GM12891 (cell line): ENCODE measurements at regions not wholly inside any gene's neighbourhood (a gene's known extent, or its start where the extent isn't known, plus 50 kb on each side); places are given as distances from the start of the nearest gene placed in this dataset.

ENCODE experiments used
- DNase-seq: peaks from one replicate; pipeline ENCODE4 v3.0.0; 2011; ENCODE audit warnings: low spot score; ENCODE audit not compliant: insufficient read length
- FAIRE-seq: peaks from 2 replicates; lab custom pipeline; 2011; peaks lifted over from hg19 to GRCh38; lab: Jason Lieb, UNC
- PAX5 ChIP-seq: IDR thresholded peaks from 2 replicates; pipeline ENCODE4 v1.6.1; 2011; ENCODE audit warnings: low read length, moderate library complexity, mild to moderate bottlenecking; ENCODE audit not compliant: insufficient read depth, severe bottlenecking
- POLR2A ChIP-seq: IDR thresholded peaks from 2 replicates; pipeline ENCODE4 v1.6.1; 2011; ENCODE audit warnings: low read depth, low read length, control low read depth
- POLR2AphosphoS5 ChIP-seq: IDR thresholded peaks from 2 replicates; pipeline ENCODE4 v1.6.1; 2011; ENCODE audit warnings: low read depth, low read length, control low read depth
- POU2F2 ChIP-seq: IDR thresholded peaks from 2 replicates; pipeline ENCODE4 v1.6.1; 2011; ENCODE audit warnings: low read depth, mild to moderate bottlenecking, control low read depth, low read length, moderate library complexity
- SPI1 ChIP-seq: IDR thresholded peaks from 2 replicates; pipeline ENCODE4 v1.6.1; 2011; ENCODE audit warnings: low read depth, low read length, control low read depth
- TAF1 ChIP-seq: IDR thresholded peaks from 2 replicates; pipeline ENCODE4 v1.6.1; 2011; ENCODE audit warnings: low read depth, low read length, control low read depth

DNA sequence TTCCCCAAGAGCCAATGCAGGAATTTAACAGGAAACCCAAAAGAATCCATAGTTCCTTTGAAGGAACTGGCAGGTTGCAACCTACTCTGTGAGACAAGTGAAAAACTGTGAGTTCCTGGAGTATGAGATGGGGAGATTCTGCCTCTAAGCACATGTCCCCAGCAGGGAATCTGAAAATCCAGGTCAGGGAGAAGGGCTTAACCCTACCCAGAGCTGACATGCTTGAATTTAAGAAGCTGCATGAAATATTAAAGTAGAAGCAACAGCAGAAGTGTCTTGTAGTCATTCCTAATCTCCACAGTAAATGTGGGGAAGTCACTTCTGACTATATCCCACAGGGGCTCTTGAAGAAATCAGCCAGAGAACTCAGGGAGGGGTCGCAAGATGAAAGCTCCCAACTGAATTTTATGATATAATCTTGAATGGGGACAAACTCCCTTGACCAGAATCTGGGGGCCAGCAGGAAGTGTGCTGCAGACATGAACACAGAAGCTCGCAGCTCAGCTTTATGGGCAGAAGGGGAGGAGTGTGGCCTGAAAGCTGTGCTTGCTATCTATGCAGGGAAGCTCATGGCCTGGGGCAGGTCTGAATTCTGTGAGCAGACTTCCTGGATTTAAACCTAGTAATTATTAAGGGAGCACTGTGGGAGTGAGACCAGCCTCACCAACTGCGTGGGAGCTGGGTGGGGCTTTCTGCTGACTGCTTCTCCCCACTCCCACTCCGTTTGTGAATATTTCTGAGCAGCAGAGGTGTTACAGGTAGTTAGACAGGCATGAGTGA is 184.1 kb upstream of the KYNU start:
- FAIRE-seq (no peak), DNase-seq (no peak)
- no peak for TF ChIP-seq POLR2AphosphoS5
- TF ChIP-seq POU2F2 = no peak
- TF ChIP-seq POLR2A = no peak
- no peak for TF ChIP-seq PAX5
- no peak for TF ChIP-seq TAF1
- TF ChIP-seq SPI1 = no peak

DNA sequence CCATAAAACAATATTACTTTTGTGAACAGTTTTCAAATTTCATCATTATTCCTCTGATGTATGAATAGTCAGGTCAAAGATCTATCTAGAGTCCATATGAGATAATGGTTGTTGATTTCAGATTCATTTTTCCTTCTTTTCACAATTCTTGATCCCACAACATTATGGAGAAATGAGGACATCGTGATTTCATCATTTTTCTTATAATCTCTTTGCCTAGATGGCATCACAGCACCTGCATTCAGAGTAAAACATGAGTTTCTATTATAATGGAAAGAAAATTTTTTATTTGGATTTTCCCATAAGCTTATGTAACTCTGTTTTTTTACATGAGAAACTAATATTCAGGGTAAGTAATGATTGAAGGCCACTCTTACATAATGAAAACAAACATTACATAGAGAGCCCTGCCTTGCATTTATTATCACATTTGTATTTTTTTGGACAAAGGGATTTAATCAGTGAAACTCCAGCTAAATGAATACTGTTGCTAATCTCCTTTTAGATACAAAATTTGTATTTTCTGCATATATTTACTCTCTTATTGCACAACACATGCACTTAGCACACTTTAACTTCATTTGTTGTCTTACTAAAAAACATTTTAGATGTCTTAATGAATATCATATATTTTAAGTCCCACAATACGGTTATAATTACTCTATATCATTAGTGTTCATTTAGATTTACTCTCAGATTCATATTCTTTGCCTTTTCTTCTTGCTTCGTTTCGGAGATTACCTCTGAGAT is 188.4 kb upstream of the KYNU start:
- TF ChIP-seq SPI1 = no peak
- TF ChIP-seq POLR2A = no peak
- no peak for TF ChIP-seq POU2F2
- no peak for TF ChIP-seq TAF1
- TF ChIP-seq POLR2AphosphoS5 = no peak
- TF ChIP-seq PAX5 = no peak

DNA sequence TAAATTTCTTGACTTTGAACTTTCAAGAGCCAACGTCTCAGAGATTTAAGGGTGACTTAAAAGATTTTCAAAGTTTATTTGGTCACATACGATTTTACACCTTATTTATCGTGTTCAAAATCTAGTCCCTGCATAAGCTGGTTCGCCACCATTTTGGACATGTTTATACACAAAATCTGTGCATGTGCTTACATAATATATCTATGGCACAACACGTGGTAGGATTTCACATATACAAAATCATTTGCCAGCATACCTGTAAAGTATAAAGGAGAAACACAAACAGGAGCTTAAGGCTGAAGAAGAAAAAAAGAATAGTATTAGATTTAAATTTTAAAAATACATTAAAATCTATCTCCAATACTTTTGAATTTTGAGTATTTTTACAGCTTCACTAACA is 190.0 kb upstream of the KYNU start:
- no peak for DNase-seq
- FAIRE-seq = no peak
- TF ChIP-seq POLR2AphosphoS5 (no peak), TAF1 (no peak), POLR2A (no peak), POU2F2 (no peak), PAX5 (no peak), SPI1 (no peak)

More for the DNA sequence above, 188.4 kb upstream of the KYNU start:
- FAIRE-seq (no peak), DNase-seq (no peak)

DNA sequence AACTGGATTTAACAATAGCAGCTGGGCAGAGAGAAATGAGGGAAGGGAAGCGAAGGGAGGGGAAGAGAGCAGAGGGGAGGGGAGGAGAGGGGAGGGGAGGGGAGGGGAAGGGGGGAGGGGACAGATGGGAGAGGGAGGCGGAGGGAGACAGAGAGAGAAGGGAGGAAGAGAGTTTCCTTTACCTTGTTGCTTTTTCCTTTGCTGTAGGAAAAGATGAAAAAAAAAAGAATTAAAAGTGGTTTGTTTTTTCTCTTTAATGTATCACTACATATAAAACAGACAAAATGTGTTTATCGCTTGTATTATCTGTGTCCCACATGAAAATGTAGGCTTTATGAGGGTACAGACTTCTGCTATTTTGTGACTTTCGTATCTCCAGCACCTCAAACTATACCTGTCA is 190.4 kb upstream of the KYNU start:
- no peak for TF ChIP-seq POLR2A
- no peak for TF ChIP-seq POLR2AphosphoS5
- no peak for TF ChIP-seq POU2F2
- no peak for TF ChIP-seq SPI1
- no peak for TF ChIP-seq PAX5
- TF ChIP-seq TAF1 = no peak
- DNase-seq (no peak), FAIRE-seq (no peak)

DNA sequence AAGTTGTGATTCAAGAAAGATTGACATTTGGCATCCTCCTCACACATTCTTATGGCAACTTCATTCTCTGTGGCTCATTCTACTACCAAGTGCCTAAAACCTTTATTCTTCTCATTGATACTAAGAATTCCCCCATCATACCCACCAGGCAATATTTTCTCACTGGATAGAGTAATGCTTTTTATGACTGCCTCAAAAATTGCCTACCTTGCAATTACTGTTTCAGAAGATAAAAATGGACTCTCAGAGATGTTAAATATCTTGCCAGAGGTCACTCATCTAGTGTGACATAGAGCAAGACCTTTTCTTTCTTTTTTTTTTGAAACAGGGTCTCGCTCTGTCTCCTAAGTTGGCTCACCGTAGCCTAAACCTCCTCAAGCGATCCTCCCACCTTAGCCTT is 192.8 kb upstream of the KYNU start:
- no peak for TF ChIP-seq SPI1
- no peak for TF ChIP-seq PAX5
- TF ChIP-seq POLR2AphosphoS5 = no peak
- no peak for TF ChIP-seq POU2F2
- no peak for TF ChIP-seq TAF1
- no peak for TF ChIP-seq POLR2A
- DNase-seq = no peak
- no peak for FAIRE-seq

DNA sequence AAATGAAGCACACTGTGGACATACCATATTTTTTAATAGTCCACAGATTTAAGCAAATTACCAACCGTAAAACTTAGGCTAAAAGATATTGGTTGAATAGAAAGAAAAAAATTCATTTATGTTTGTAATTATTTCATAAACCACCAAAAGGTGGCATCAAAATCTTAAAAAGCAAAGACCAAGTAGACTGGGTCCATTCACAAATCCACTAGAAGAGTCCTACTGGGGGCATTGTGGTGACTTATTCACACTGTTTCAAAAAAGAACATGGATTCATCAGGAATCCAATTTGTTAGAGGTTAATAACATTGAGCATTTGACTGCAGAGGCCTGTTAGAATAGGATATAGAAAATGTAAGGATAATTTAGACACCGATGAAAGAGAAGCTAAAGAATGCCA is 194.9 kb upstream of the KYNU start:
- FAIRE-seq (no peak), DNase-seq (no peak)
- TF ChIP-seq SPI1 (no peak), PAX5 (no peak), POLR2A (no peak), POLR2AphosphoS5 (no peak), TAF1 (no peak), POU2F2 (no peak)

DNA sequence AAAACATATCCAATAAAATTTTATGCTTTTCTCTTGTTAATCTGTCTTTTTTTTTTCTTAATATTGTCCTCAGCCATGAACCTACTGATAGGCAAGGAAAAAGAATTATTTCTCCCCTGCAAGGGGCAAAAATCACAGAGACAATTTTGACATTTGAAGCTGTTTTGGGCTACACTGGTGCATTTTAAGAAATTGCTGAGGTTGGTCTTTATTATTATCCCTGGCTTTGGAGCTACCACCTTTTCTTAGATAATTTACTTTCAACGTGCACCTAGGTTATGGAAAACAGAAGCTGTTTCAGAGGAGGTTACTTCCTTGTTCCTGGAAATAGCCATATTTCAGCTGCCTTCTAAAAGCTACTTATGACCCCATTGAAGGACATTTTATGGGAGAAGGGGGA is 195.5 kb upstream of the KYNU start:
- FAIRE-seq = no peak
- no peak for DNase-seq
- TF ChIP-seq SPI1 (no peak), POLR2A (no peak), POLR2AphosphoS5 (no peak), TAF1 (no peak), POU2F2 (no peak), PAX5 (no peak)

DNA sequence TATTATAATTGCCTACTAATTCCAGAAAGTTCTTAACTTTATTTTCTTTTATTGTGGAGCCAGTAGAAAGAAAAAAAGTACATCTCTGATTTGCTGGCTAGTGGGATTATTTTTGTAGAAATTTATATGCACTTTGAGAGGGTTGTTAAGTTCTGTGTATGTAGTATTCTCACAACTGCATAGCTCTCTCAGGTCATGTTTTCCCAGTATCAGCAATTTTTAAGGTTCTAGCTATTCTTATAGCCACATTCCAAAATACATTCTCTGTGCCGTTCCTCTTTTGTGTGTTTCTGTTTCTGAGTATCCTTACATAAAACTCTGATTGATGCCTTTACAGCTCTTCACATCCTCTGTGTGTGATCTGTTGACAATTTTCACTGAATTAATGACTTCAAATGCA is 199.3 kb upstream of the KYNU start:
- no peak for FAIRE-seq
- no peak for DNase-seq
- TF ChIP-seq TAF1 (no peak), PAX5 (no peak), POLR2AphosphoS5 (no peak), SPI1 (no peak), POU2F2 (no peak), POLR2A (no peak)

DNA sequence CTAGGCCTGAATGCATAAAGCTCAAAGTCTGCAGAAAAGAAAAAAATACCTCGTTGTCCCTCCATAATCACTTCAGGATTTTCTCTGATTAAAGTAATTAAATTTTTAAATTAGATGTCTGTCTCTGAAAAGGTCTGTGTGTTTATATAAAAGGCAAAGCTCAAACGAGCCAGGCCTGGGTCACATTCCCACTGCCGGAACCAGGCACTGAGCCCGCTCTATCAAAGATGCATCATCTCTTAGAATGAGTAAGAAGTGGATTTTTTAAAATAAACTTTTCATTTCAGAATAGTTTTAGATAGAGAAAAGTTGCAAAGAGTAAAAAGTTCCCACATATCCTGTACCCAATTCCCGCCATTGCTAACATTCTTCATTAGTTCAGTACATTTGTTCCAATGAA is 202.1 kb upstream of the KYNU start:
- no peak for FAIRE-seq
- TF ChIP-seq POLR2AphosphoS5 = no peak
- no peak for TF ChIP-seq POLR2A
- no peak for TF ChIP-seq SPI1
- no peak for TF ChIP-seq POU2F2
- TF ChIP-seq PAX5 = no peak
- no peak for TF ChIP-seq TAF1
- no peak for DNase-seq
